Spleen (tissue), 11 donors: ENCODE measurements at regions not wholly inside any gene's neighbourhood (a gene's known extent, or its start where the extent isn't known, plus 50 kb on each side); places are given as distances from the start of the nearest gene placed in this dataset.

Source experiments
- DNase-seq: peaks from one replicate; pipeline ENCODE4 v3.0.0-alpha.2; 2020
- H3K27ac ChIP-seq, 8 donors: fragments of 200-600 bp; sonication (generic) in 7 of 8; 1 replicate in 4 of 8; 2 replicates in 4 of 8; pipeline versions ENCODE4 v1.5.0 to v1.8.0; 2016 to 2021; ENCODE audit warnings: inconsistent platforms in 4 of 8, mild to moderate bottlenecking in 4 of 8, moderate library complexity in 1 of 8
- H3K27me3 ChIP-seq, 7 donors: fragments of 200-600 bp; sonication (generic) in 6 of 7; replicated peaks in 1 of 7; 1 replicate in 4 of 7; 2 replicates in 3 of 7; pipeline versions ENCODE4 v1.5.0 to v1.8.0; 2016 to 2021; ENCODE audit warnings: inconsistent platforms in 3 of 7, mild to moderate bottlenecking in 1 of 7
- H3K36me3 ChIP-seq, 6 donors: fragments of 200-600 bp; sonication (generic) in 5 of 6; 1 replicate in 4 of 6; 2 replicates in 2 of 6; pipeline versions ENCODE4 v1.5.0 to v1.8.0; 2016 to 2021; ENCODE audit warnings: inconsistent platforms in 2 of 6
- H3K4me1 ChIP-seq, 6 donors: fragments of 200-600 bp; sonication (generic) in 5 of 6; 1 replicate in 3 of 6; 2 replicates in 3 of 6; pipeline versions ENCODE4 v1.5.0 to v1.8.0; 2016 to 2021; ENCODE audit warnings: inconsistent platforms in 3 of 6
- H3K4me3 ChIP-seq, 8 donors: fragments of 200-600 bp; sonication (generic) in 7 of 8; 1 replicate in 4 of 8; 2 replicates in 4 of 8; pipeline versions ENCODE4 v1.5.0 to v1.8.0; 2016 to 2021; ENCODE audit warnings: inconsistent platforms in 4 of 8, mild to moderate bottlenecking in 4 of 8, moderate library complexity in 2 of 8
- H3K9me3 ChIP-seq, 8 donors: fragments of 200-600 bp; sonication (generic) in 7 of 8; 1 replicate in 4 of 8; 2 replicates in 4 of 8; pipeline versions ENCODE4 v1.5.0 to v1.8.0; 2016 to 2021; ENCODE audit warnings: inconsistent platforms in 4 of 8
- POLR2A ChIP-seq, 3 donors: fragments of 450-650 bp; IDR thresholded peaks; one replicate each; pipeline ENCODE4 v1.5.1; 2017; ENCODE audit warnings: antibody characterized with exemption in 3 of 3, mild to moderate bottlenecking in 1 of 3
- POLR2AphosphoS5 ChIP-seq, 3 donors: sonication (generic); formaldehyde crosslinking; IDR thresholded peaks; one replicate each; pipeline ENCODE4 v1.5.1; 2017; ENCODE audit warnings: antibody characterized with exemption in 3 of 3
- WGBS, 5 donors: extraction: QIAGEN DNeasy Blood & Tissue Kit in 3 of 5; methylation state at CpG; one replicate each; pipeline versions ENCODE4 v1.1.5 to v1.1.7; 2013 to 2018; 5-methylcytosine and 5-hydroxymethylcytosine counted together
- intact Hi-C: fragments of 100-400 bp; cut with DNase I; formaldehyde crosslinking; loops from one replicate; pipeline ENCODE4 v1.15.0; 2023; ENCODE audit warnings: low total_unique reads
- TF ChIP-seq, protein P1 (sequence below), 11 experiments: fragments of 200-600 bp in 7 of 11; fragments of 450-650 bp in 4 of 11; sonication (generic) in 4 of 11; IDR thresholded peaks in 8 of 11; conservative IDR thresholded peaks in 3 of 11; 1 replicate in 7 of 11; 2 replicates in 4 of 11; pipeline versions ENCODE4 v1.4.0 to v1.8.0; 2016 to 2021; ENCODE audit warnings: antibody characterized with exemption in 11 of 11, inconsistent platforms in 4 of 11, mild to moderate bottlenecking in 1 of 11
- donor health status: healthy with polysubstance abuse.
- donor health status: DM: no; HTN: no; CAD: no; lungs with moderate emphysema.
- donor health status: DM: no; HTN: no; CAD: no.
- donor health status: Bipolar disorder and iron deficiency.
- donor health status: healthy.
- donor health status: DM: no; HTN: no; CAD: no.
- donor health status: DM: yes; HTN: yes; CAD: no.

GRCh38 chr5:122258840-122259239 lies 53.2 kb upstream of the SNCAIP start:
- DNase-seq = no peak
- Histone ChIP-seq H3K27me3 (no peaks in the 10 kb centered on the region), H3K36me3 (no peaks in the 10 kb centered on the region), H3K4me1 (no peaks in the 10 kb centered on the region), H3K27ac (no peak overlapping the region), H3K9me3 (peaks cover 6 to 51% (median 33%) of the 10 kb centered on the region in 8 donors), H3K4me3 (no peak overlapping the region)
- WGBS, 5 donors = 87 to 100% (median 100%) methylated on average over 1 of the region's 1 CpG
- intact Hi-C loops = no loop called here
- TF ChIP-seq POLR2A (IDR thresholded peaks at IDR 0.05) (no peak), POLR2AphosphoS5 (IDR thresholded peaks at IDR 0.05) (no peak)
- TF ChIP-seq, protein P1, sequence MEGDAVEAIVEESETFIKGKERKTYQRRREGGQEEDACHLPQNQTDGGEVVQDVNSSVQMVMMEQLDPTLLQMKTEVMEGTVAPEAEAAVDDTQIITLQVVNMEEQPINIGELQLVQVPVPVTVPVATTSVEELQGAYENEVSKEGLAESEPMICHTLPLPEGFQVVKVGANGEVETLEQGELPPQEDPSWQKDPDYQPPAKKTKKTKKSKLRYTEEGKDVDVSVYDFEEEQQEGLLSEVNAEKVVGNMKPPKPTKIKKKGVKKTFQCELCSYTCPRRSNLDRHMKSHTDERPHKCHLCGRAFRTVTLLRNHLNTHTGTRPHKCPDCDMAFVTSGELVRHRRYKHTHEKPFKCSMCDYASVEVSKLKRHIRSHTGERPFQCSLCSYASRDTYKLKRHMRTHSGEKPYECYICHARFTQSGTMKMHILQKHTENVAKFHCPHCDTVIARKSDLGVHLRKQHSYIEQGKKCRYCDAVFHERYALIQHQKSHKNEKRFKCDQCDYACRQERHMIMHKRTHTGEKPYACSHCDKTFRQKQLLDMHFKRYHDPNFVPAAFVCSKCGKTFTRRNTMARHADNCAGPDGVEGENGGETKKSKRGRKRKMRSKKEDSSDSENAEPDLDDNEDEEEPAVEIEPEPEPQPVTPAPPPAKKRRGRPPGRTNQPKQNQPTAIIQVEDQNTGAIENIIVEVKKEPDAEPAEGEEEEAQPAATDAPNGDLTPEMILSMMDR (IDR thresholded peaks at IDR 0.05 in 8 of 11, conservative IDR thresholded peaks at IDR 0.05 in 3 of 11) = no peak

- Histone ChIP-seq H3K27me3 (no peaks in the 10 kb centered on the region), H3K4me3 (no peak overlapping the region), H3K4me1 (no peaks in the 10 kb centered on the region), H3K27ac (no peak overlapping the region), H3K9me3 (peaks cover 6 to 41% (median 31%) of the 10 kb centered on the region in 8 donors), H3K36me3 (no peaks in the 10 kb centered on the region)
- WGBS, 5 donors = 71 to 87% (median 78%) methylated on average over 3 of the region's 3 CpGs
- TF ChIP-seq, protein P1 (IDR thresholded peaks at IDR 0.05 in 8 of 11, conservative IDR thresholded peaks at IDR 0.05 in 3 of 11) = no peak
- no peak for TF ChIP-seq POLR2A (IDR thresholded peaks at IDR 0.05)
- no peak for DNase-seq
- intact Hi-C loops = no loop called here
These were observed 52.0 kb upstream of the SNCAIP start for GRCh38 chr5:122259995-122260394.

DNA sequence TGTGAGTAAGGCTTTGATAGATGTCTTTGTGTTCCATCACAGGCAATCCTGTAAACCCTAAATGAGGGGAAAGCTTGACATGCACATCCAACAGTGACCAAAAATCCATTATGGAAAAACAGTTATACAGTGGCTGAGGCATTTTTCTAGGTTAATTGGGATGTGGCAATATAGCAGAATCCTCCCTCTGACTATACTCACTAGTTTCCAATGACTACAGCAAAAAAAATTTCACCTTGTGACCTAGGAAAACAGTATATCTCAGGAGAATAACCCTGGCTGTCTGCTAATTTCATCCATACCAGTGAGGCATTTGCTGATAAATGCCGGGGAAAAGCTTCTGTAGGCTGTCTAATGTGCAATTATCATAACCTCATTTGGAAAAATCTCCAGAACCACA lies 49.9 kb upstream of the SNCAIP start:
- TF ChIP-seq POLR2A (IDR thresholded peaks at IDR 0.05) (no peak), POLR2AphosphoS5 (IDR thresholded peaks at IDR 0.05) (no peak)
- TF ChIP-seq, protein P1 (IDR thresholded peaks at IDR 0.05 in 8 of 11, conservative IDR thresholded peaks at IDR 0.05 in 3 of 11) = no peak

More for the DNA sequence above, 49.9 kb upstream of the SNCAIP start:
- intact Hi-C loops = no loop called here
- Histone ChIP-seq H3K27me3 (no peaks in the 10 kb centered on the region), H3K4me3 (no peak overlapping the region), H3K36me3 (no peaks in the 10 kb centered on the region), H3K9me3 (peaks cover 0 to 22% (median 13%) of the 10 kb centered on the region in 8 donors), H3K27ac (no peak overlapping the region), H3K4me1 (no peaks in the 10 kb centered on the region)
- WGBS, 5 donors = 64 to 83% (median 77%) methylated on average over 1 of the region's 1 CpG
- DNase-seq = no peak
